Esophagus squamous epithelium (tissue), 5 donors: ENCODE measurements at regions not wholly inside any gene's neighbourhood (a gene's known extent, or its start where the extent isn't known, plus 50 kb on each side); places are given as distances from the start of the nearest gene placed in this dataset.

Experiments used
- DNase-seq: peaks from one replicate; lab custom pipeline; 2025; lab: John Stamatoyannopoulos, UW
- H3K27ac ChIP-seq, 4 donors: fragments of 200-600 bp; sonication (generic); one replicate each; pipeline ENCODE4 v1.5.1; 2016 to 2019; ENCODE audit warnings: mild to moderate bottlenecking in 1 of 4
- H3K27me3 ChIP-seq, 4 donors: fragments of 200-600 bp; sonication (generic); 1 replicate in 3 of 4; 2 replicates in 1 of 4; pipeline versions ENCODE4 v1.5.1 to v1.6.0; 2017 to 2021; ENCODE audit warnings: antibody characterized with exemption in 1 of 4
- H3K36me3 ChIP-seq, 3 donors: fragments of 200-600 bp; sonication (generic); one replicate each; pipeline ENCODE4 v1.5.1; 2016 to 2019
- H3K4me1 ChIP-seq, 3 donors: fragments of 200-600 bp; sonication (generic); one replicate each; pipeline ENCODE4 v1.5.1; 2017 to 2019
- H3K4me3 ChIP-seq, 4 donors: fragments of 200-600 bp; sonication (generic); 1 replicate in 3 of 4; 2 replicates in 1 of 4; pipeline ENCODE4 v1.5.1; 2016 to 2019; ENCODE audit warnings: mild to moderate bottlenecking in 2 of 4, moderate library complexity in 1 of 4
- H3K9me3 ChIP-seq, 3 donors: fragments of 200-600 bp; sonication (generic); one replicate each; pipeline ENCODE4 v1.5.1; 2016 to 2019
- CTCF ChIP-seq, 6 experiments: fragments of 450-650 bp in 4 of 6; fragments of 200-600 bp in 2 of 6; sonication (generic) in 2 of 6; IDR thresholded peaks; one replicate each; pipeline ENCODE4 v1.5.1; 2016 to 2019; ENCODE audit warnings: antibody characterized with exemption in 6 of 6, mild to moderate bottlenecking in 4 of 6, moderate library complexity in 4 of 6
- POLR2A ChIP-seq, 4 donors: fragments of 450-650 bp; IDR thresholded peaks; one replicate each; pipeline ENCODE4 v1.6.1; 2017; ENCODE audit warnings: antibody characterized with exemption in 4 of 4, mild to moderate bottlenecking in 4 of 4, moderate library complexity in 3 of 4
- WGBS, 2 donors: methylation state at CpG; one replicate each; pipeline ENCODE4 v1.1.5; 2018; 5-methylcytosine and 5-hydroxymethylcytosine counted together
- intact Hi-C: fragments of 100-400 bp; cut with DNase I; formaldehyde crosslinking; loops from one replicate; pipeline ENCODE4 v1.15.0; 2022
- donor health status: DM: yes; HTN: yes; CAD: no.

- intact Hi-C loops, result no loop called here
- Histone ChIP-seq H3K36me3 (no peaks in the 10 kb centered on the region), H3K4me1 (no peaks in the 10 kb centered on the region), H3K9me3 (no peaks in the 10 kb centered on the region), H3K4me3 (no peak overlapping the region), H3K27me3 (peaks cover 0 to 50% (median 0%) of the 10 kb centered on the region in 4 donors), H3K27ac (no peak overlapping the region)
- no peak for DNase-seq
- 54 to 72% methylated on average over 7 to 9 of the region's 10 CpGs for WGBS, 2 donors
- TF ChIP-seq POLR2A (IDR thresholded peaks at IDR 0.05) (no peak), CTCF (IDR thresholded peaks at IDR 0.05) (no peak)
Observed at GRCh38 chr1:4962836-4963235, 308.4 kb downstream of the AJAP1 start.

- Histone ChIP-seq H3K36me3 (no peaks in the 10 kb centered on the region), H3K27me3 (peaks cover 0 to 50% (median 0%) of the 10 kb centered on the region in 4 donors), H3K4me3 (no peak overlapping the region), H3K9me3 (no peaks in the 10 kb centered on the region), H3K4me1 (no peaks in the 10 kb centered on the region), H3K27ac (no peak overlapping the region)
- intact Hi-C loops, result no loop called here
- 77 to 85% methylated on average over 8 of the region's 8 CpGs for WGBS, 2 donors
- DNase-seq, result no peak
- TF ChIP-seq CTCF (IDR thresholded peaks at IDR 0.05) (no peak), POLR2A (IDR thresholded peaks at IDR 0.05) (no peak)
Observed at GRCh38 chr1:4961935-4962645, 307.7 kb downstream of the AJAP1 start.

- intact Hi-C loops, result no loop called here
- TF ChIP-seq CTCF (IDR thresholded peaks at IDR 0.05) (no peak), POLR2A (IDR thresholded peaks at IDR 0.05) (no peak)
- H3K9me3 ChIP-seq, result no peaks in the 10 kb centered on the region
- 70 to 80% methylated on average over 15 to 16 of the region's 16 CpGs for WGBS, 2 donors
- peaks cover 0 to 42% (median 0%) of the 10 kb centered on the region in 4 donors for H3K27me3 ChIP-seq
- H3K4me1 ChIP-seq, result no peaks in the 10 kb centered on the region
- no peak overlapping the region for H3K27ac ChIP-seq
- no peak overlapping the region for H3K4me3 ChIP-seq
- no peaks in the 10 kb centered on the region for H3K36me3 ChIP-seq
- DNase-seq, result no peak
Observed at GRCh38 chr1:4960782-4961475, 306.5 kb downstream of the AJAP1 start.

DNA sequence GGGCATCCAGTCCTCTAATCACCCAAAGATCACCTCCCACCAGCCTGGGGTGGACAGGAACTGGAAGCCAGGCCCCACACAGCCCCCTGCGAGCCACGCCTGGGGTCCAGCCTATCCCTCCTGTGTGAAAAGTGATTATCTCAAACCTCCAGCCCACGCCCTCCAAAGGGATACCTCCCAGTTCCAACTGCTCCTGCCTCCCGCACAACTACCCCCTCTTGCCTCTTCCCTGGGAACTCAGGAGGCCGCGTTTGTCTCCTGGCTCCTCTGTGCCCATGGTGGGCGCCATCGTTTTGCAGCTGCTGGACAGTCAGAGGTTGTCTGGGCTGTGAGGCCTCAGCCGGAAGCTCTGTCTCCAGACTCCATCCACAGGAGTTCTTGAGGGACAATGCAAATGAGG lies 305.9 kb downstream of the AJAP1 start:
- TF ChIP-seq POLR2A (IDR thresholded peaks at IDR 0.05) (no peak), CTCF (IDR thresholded peaks at IDR 0.05) (no peak)
- no peaks in the 10 kb centered on the region for H3K36me3 ChIP-seq
- no peaks in the 10 kb centered on the region for H3K9me3 ChIP-seq
- H3K4me1 ChIP-seq, result no peaks in the 10 kb centered on the region
- no peak overlapping the region for H3K27ac ChIP-seq
- 73 to 89% methylated on average over 6 to 8 of the region's 9 CpGs for WGBS, 2 donors
- H3K4me3 ChIP-seq, result no peak overlapping the region
- no peak for DNase-seq
- peaks cover 0 to 42% (median 0%) of the 10 kb centered on the region in 4 donors for H3K27me3 ChIP-seq
- intact Hi-C loops, result no loop called here

- no peak overlapping the region for H3K4me3 ChIP-seq
- TF ChIP-seq POLR2A (IDR thresholded peaks at IDR 0.05), result no peak
- no peak for TF ChIP-seq CTCF (IDR thresholded peaks at IDR 0.05)
- DNase-seq, result no peak
- H3K27me3 ChIP-seq, result peaks cover 0 to 32% (median 0%) of the 10 kb centered on the region in 4 donors
- intact Hi-C loops, result no loop called here
- H3K9me3 ChIP-seq, result peaks cover 0 to 5% (median 0%) of the 10 kb centered on the region in 3 donors
- H3K36me3 ChIP-seq, result no peaks in the 10 kb centered on the region
- no peaks in the 10 kb centered on the region for H3K4me1 ChIP-seq
- H3K27ac ChIP-seq, result no peak overlapping the region
- 81 to 84% methylated on average over 6 of the region's 6 CpGs for WGBS, 2 donors
Observed at GRCh38 chr1:4959216-4959615, 304.8 kb downstream of the AJAP1 start.
